Loucy (cell line): ENCODE measurements at regions not wholly inside any gene's neighbourhood (a gene's known extent, or its start where the extent isn't known, plus 50 kb on each side); places are given as distances from the start of the nearest gene placed in this dataset.
"Not testable (repeated sequence)": the region's sequence is repeated elsewhere in the genome, so short reads cannot be mapped to it uniquely, and the experiment has no call there.

Experiments used
- CTCF ChIP-seq: fragments of 200-600 bp; sonication (generic); conservative IDR thresholded peaks from 2 replicates; pipeline ENCODE4 v1.5.1; 2014; ENCODE audit warnings: mild to moderate bottlenecking, antibody characterized with exemption, low read length
- EZH2phosphoT487 ChIP-seq: fragments of 200-600 bp; IDR thresholded peaks from 2 replicates; pipeline ENCODE4 v1.6.1; 2018; ENCODE audit warnings: antibody characterized with exemption, mild to moderate bottlenecking, moderate library complexity, borderline replicate concordance

GRCh38 chr10:42233461-42234206 is 404.7 kb downstream of the ZNF33B start:
- not testable (repeated sequence) for TF ChIP-seq CTCF, EZH2phosphoT487
